Upper lobe of left lung (tissue), 6 donors: ENCODE measurements at regions not wholly inside any gene's neighbourhood (a gene's known extent, or its start where the extent isn't known, plus 50 kb on each side); places are given as distances from the start of the nearest gene placed in this dataset.

Experiments
- ATAC-seq, 2 donors: fragments of 200-7000 bp; cut with Tn5 transposase; one replicate each; pipeline ENCODE4 v1.9.1; 2022; ENCODE audit warnings: mild to moderate bottlenecking in 2 of 2, moderate library complexity in 2 of 2; ENCODE audit not compliant: low FRiP score in 2 of 2
- DNase-seq, 2 donors: peaks; one replicate each; pipeline ENCODE4 v3.0.0-alpha.2; 2019 to 2020
- H3K27ac ChIP-seq, 4 donors: fragments of 200-600 bp; sonication (generic); one replicate each; pipeline ENCODE4 v1.5.1; 2016 to 2019
- H3K27me3 ChIP-seq, 4 donors: fragments of 200-600 bp; sonication (generic); one replicate each; pipeline ENCODE4 v1.5.1; 2017 to 2019
- H3K36me3 ChIP-seq, 4 donors: fragments of 200-600 bp; sonication (generic); one replicate each; pipeline ENCODE4 v1.5.1; 2016 to 2019
- H3K4me1 ChIP-seq, 4 donors: fragments of 200-600 bp; sonication (generic); one replicate each; pipeline ENCODE4 v1.5.1; 2018 to 2019
- H3K4me3 ChIP-seq, 4 donors: fragments of 200-600 bp; sonication (generic); one replicate each; pipeline ENCODE4 v1.5.1; 2017 to 2019; ENCODE audit warnings: mild to moderate bottlenecking in 2 of 4, moderate library complexity in 1 of 4
- H3K9me3 ChIP-seq, 4 donors: fragments of 200-600 bp; sonication (generic); one replicate each; pipeline ENCODE4 v1.5.1; 2018 to 2019
- CTCF ChIP-seq, 6 experiments: fragments of 450-650 bp in 4 of 6; fragments of 200-600 bp in 2 of 6; sonication (generic) in 2 of 6; IDR thresholded peaks; one replicate each; pipeline ENCODE4 v1.5.1; 2016 to 2019; ENCODE audit warnings: antibody characterized with exemption in 6 of 6
- EP300 ChIP-seq, 4 donors: sonication (generic); formaldehyde crosslinking; IDR thresholded peaks; one replicate each; pipeline ENCODE4 v1.5.1; 2017; ENCODE audit warnings: antibody characterized with exemption in 4 of 4, control low read depth in 2 of 4
- POLR2A ChIP-seq, 4 donors: fragments of 450-650 bp; IDR thresholded peaks; one replicate each; pipeline ENCODE4 v1.5.1; 2016 to 2017; ENCODE audit warnings: antibody characterized with exemption in 4 of 4, mild to moderate bottlenecking in 2 of 4
- POLR2AphosphoS5 ChIP-seq, 2 donors: sonication (generic); formaldehyde crosslinking; IDR thresholded peaks; one replicate each; pipeline ENCODE4 v1.5.1; 2017; ENCODE audit warnings: antibody characterized with exemption in 2 of 2
- WGBS, 2 donors: methylation state at CpG; one replicate each; pipeline ENCODE4 v1.1.5; 2017 to 2018; 5-methylcytosine and 5-hydroxymethylcytosine counted together
- donor health status: DM: no; HTN: no; CAD: no; lungs with moderate emphysema.
- donor health status: DM: no; HTN: yes; CAD: no; lungs with severe emphysema.

DNA sequence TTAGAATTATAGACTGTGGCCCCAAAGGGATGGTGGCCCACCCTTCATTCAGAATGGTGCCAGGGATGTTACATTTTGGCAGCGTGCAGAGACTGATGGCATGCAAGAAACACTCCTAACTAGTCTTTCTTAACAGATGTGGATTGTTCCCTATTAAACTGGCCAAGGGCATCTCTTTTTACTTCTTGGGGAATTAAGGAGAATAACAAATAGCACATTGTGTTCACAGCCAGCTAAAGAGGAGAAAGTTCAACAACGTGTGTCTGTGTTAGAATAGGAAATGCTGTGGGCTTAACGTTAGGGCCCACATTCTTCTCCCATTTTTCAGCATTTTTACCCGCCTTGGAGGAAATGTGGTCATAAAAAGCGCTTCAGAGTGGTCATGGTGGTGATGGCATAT, 404.8 kb downstream of the CDH2 start:
- 62 to 71% methylated on average over 5 of the region's 5 CpGs for WGBS, 2 donors
- TF ChIP-seq CTCF (IDR thresholded peaks at IDR 0.05) = no peak
- no peak for TF ChIP-seq POLR2AphosphoS5 (IDR thresholded peaks at IDR 0.05)
- TF ChIP-seq POLR2A (IDR thresholded peaks at IDR 0.05) = no peak
- no peak for TF ChIP-seq EP300 (IDR thresholded peaks at IDR 0.05)
- H3K9me3 ChIP-seq = no peaks in the 10 kb centered on the region
- DNase-seq (no peak), ATAC-seq (no peak)
- H3K36me3 ChIP-seq = no peaks in the 10 kb centered on the region
- H3K27ac ChIP-seq = no peak overlapping the region
- H3K4me1 ChIP-seq = no peaks in the 10 kb centered on the region
- H3K4me3 ChIP-seq = no peak overlapping the region
- H3K27me3 ChIP-seq = no peaks in the 10 kb centered on the region

DNA sequence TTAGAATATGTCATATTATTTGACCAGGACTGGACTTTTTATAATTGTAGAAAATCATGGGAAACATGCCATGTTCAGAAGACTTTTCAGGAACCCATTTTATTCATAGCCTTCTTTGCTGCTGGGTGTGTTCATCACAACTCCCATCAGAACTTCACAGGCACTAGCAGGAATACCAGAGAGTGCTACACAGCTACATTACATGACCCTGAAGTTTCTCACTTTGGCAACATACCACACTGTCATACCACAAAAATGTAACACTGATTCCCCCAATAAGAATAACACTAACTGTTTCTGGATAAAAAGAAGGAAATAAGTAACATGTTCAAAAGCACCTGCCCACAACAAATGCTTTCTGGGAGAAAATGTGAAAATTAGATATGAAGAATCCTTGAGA, 405.4 kb downstream of the CDH2 start:
- no peak overlapping the region for H3K4me3 ChIP-seq
- H3K27me3 ChIP-seq = no peaks in the 10 kb centered on the region
- H3K27ac ChIP-seq = no peak overlapping the region
- ATAC-seq (no peak), DNase-seq (no peak)
- H3K9me3 ChIP-seq = no peaks in the 10 kb centered on the region
- no peaks in the 10 kb centered on the region for H3K36me3 ChIP-seq
- no peaks in the 10 kb centered on the region for H3K4me1 ChIP-seq
- TF ChIP-seq POLR2A (IDR thresholded peaks at IDR 0.05) (no peak), POLR2AphosphoS5 (IDR thresholded peaks at IDR 0.05) (no peak), EP300 (IDR thresholded peaks at IDR 0.05) (no peak), CTCF (IDR thresholded peaks at IDR 0.05) (no peak)

DNA sequence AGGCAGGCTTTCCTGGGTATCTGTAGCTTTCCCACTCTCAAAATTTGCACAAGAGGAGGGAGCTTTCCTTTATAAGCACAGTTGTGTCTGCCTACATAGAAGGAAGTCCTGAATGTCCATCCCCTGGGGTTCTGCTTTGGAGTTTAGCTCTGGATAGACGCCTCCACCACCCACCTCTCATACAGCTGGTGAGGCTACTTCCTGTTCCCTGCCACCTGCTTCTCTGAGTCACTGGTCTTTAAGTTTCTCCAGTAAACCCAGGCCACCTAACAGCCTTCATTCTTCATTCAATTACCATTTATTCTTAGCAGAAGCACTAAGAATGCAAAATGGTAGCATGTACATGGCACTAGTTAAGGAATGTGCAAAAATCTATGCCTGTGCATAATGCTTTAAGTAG, 407.8 kb downstream of the CDH2 start:
- no peaks in the 10 kb centered on the region for H3K36me3 ChIP-seq
- no peak for TF ChIP-seq POLR2AphosphoS5 (IDR thresholded peaks at IDR 0.05)
- TF ChIP-seq POLR2A (IDR thresholded peaks at IDR 0.05) = no peak
- TF ChIP-seq CTCF (IDR thresholded peaks at IDR 0.05) = no peak
- TF ChIP-seq EP300 (IDR thresholded peaks at IDR 0.05) = no peak
- DNase-seq (no peak), ATAC-seq (no peak)
- WGBS, 2 donors = 50 to 56% methylated on average over 1 of the region's 1 CpG
- H3K27ac ChIP-seq = no peak overlapping the region
- no peaks in the 10 kb centered on the region for H3K27me3 ChIP-seq
- H3K4me1 ChIP-seq = no peaks in the 10 kb centered on the region
- no peaks in the 10 kb centered on the region for H3K9me3 ChIP-seq
- H3K4me3 ChIP-seq = no peak overlapping the region

DNA sequence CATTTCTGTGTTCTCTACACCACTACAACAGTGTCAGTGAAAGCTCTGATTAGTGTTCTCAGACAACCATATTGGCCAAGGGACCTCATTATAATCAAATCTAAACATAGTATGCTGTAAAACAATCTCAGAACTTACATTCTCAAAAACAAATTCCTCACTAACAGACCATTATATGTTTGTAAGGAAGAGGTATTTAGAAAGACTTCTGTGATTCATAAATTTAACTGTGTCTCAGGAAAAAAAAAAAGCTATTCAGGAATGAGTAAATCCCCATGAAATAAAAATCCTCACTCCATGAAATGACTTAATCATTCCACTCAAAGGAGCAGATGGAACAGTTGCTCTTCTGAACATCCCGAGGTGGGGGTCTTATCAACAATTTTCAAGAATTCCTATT, 413.0 kb downstream of the CDH2 start:
- H3K27ac ChIP-seq = no peak overlapping the region
- DNase-seq = no peak
- no peak for ATAC-seq
- H3K9me3 ChIP-seq = no peaks in the 10 kb centered on the region
- H3K36me3 ChIP-seq = no peaks in the 10 kb centered on the region
- no peak overlapping the region for H3K4me3 ChIP-seq
- WGBS, 2 donors = 60 to 70% methylated on average over 1 of the region's 1 CpG
- TF ChIP-seq POLR2AphosphoS5 (IDR thresholded peaks at IDR 0.05) (no peak), POLR2A (IDR thresholded peaks at IDR 0.05) (no peak), EP300 (IDR thresholded peaks at IDR 0.05) (no peak), CTCF (IDR thresholded peaks at IDR 0.05) (no peak)
- H3K4me1 ChIP-seq = no peaks in the 10 kb centered on the region
- no peaks in the 10 kb centered on the region for H3K27me3 ChIP-seq

GRCh38 chr18:27763341-27763740, 413.6 kb downstream of the CDH2 start:
- ATAC-seq (no peak), DNase-seq (no peak)
- no peaks in the 10 kb centered on the region for H3K27me3 ChIP-seq
- H3K4me3 ChIP-seq = no peak overlapping the region
- no peaks in the 10 kb centered on the region for H3K9me3 ChIP-seq
- no peaks in the 10 kb centered on the region for H3K4me1 ChIP-seq
- H3K27ac ChIP-seq = no peak overlapping the region
- H3K36me3 ChIP-seq = no peaks in the 10 kb centered on the region
- no peak for TF ChIP-seq EP300 (IDR thresholded peaks at IDR 0.05)
- TF ChIP-seq POLR2AphosphoS5 (IDR thresholded peaks at IDR 0.05) = no peak
- no peak for TF ChIP-seq POLR2A (IDR thresholded peaks at IDR 0.05)
- TF ChIP-seq CTCF (IDR thresholded peaks at IDR 0.05) = no peak
